ENCODE measurements at regions not wholly inside any gene's neighbourhood (a gene's known extent, or its start where the extent isn't known, plus 50 kb on each side); places are given as distances from the start of the nearest gene placed in this dataset.

- TF ChIP-seq MAX (IDR thresholded peaks at IDR 0.05; ENCODE audit: insufficient read depth, insufficient read length) (no peak), CTCF (IDR thresholded peaks at IDR 0.05; ENCODE audit: extremely low read depth in 1 of 2, insufficient read depth in 1 of 2, low read depth in 1 of 2, low read length in 2 of 2) (no peak), POLR2AphosphoS5 (IDR thresholded peaks at IDR 0.05; ENCODE audit: insufficient read depth, low read depth, low read length) (no peak), POLR2A (IDR thresholded peaks at IDR 0.05; ENCODE audit: low read depth, low read length) (no peak), MYC (IDR thresholded peaks at IDR 0.05; ENCODE audit: low read depth, low read length) (no peak)
These were observed 470.0 kb downstream of the BCL11B start for GRCh38 chr14:98802044-98802443.
